GM12878 (cell line): ENCODE measurements at regions not wholly inside any gene's neighbourhood (a gene's known extent, or its start where the extent isn't known, plus 50 kb on each side); places are given as distances from the start of the nearest gene placed in this dataset.

Experiments
- ATF7 ChIP-seq: fragments of 450-650 bp; IDR thresholded peaks from 2 replicates; pipeline ENCODE4 v1.6.1; 2016; ENCODE audit warnings: low read depth, mild to moderate bottlenecking
- EZH2 ChIP-seq: IDR thresholded peaks from 2 replicates; pipeline ENCODE4 v1.6.1; 2012; ENCODE audit warnings: low read depth, mild to moderate bottlenecking, control low read depth, inconsistent platforms, low read length, borderline replicate concordance; ENCODE audit not compliant: control insufficient read depth
- HDAC6 ChIP-seq: fragments of 200-600 bp; sonication (generic); IDR thresholded peaks from one replicate; pipeline ENCODE4 v1.8.0; 2017; ENCODE audit warnings: antibody characterized with exemption; ENCODE audit not compliant: unreplicated experiment
- SIN3A ChIP-seq: IDR thresholded peaks from 2 replicates; pipeline ENCODE4 v1.6.1; 2012; ENCODE audit warnings: low read depth, low read length, improper control_type of control experiment
- TF ChIP-seq, protein P1 (sequence below), 3 experiments: IDR thresholded peaks in 2 of 3; conservative IDR thresholded peaks in 1 of 3; 2 replicates each; pipeline ENCODE4 v1.5.1; 2011; ENCODE audit warnings: low read depth in 3 of 3, low read length in 3 of 3, mild to moderate bottlenecking in 3 of 3, control low read depth in 2 of 3, moderate library complexity in 2 of 3, inconsistent platforms in 1 of 3, mixed read lengths in 1 of 3; ENCODE audit not compliant: control insufficient read depth in 2 of 3, insufficient read depth in 1 of 3; ENCODE audit errors: extremely low read depth in 1 of 3

DNA sequence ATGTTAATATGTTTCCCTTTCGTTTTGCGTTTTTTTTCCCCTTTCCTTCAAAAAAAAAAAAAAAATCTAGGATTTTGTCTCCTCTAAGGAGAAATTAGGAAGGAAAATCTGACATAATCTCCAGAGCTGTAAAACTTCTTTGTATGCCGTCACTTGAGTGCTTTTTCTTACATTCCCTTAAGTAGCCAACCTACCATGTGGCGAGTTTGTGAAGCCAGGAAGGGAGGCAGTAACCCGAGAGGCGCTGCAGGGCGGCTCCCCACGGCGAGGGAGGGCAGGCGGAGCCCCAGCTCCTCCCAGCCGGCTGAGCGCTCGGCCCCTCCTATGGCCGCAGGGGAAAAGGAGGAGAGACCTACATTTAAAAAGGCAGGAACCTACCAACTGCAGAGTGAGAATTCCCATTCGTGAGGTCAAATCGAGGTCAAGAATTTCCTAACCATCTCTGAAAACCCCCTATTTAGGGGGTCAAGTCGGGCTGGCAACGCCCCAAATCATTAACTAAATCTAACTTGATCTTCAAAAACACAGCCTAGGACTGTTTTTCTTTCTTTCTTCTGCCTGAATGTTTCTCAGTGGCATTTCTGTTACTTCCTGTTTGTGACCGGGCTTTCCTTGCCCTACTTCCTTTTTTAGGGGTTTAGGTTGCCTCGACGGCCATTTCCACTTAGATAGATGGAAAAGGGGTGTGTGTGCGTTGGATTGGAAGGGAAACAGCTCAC is 345.1 kb upstream of the KLF3 start:
- TF ChIP-seq EZH2 (no peak), SIN3A (no peak), ATF7 (peak; percentile 55), HDAC6 (no peak)
- TF ChIP-seq, protein P1, sequence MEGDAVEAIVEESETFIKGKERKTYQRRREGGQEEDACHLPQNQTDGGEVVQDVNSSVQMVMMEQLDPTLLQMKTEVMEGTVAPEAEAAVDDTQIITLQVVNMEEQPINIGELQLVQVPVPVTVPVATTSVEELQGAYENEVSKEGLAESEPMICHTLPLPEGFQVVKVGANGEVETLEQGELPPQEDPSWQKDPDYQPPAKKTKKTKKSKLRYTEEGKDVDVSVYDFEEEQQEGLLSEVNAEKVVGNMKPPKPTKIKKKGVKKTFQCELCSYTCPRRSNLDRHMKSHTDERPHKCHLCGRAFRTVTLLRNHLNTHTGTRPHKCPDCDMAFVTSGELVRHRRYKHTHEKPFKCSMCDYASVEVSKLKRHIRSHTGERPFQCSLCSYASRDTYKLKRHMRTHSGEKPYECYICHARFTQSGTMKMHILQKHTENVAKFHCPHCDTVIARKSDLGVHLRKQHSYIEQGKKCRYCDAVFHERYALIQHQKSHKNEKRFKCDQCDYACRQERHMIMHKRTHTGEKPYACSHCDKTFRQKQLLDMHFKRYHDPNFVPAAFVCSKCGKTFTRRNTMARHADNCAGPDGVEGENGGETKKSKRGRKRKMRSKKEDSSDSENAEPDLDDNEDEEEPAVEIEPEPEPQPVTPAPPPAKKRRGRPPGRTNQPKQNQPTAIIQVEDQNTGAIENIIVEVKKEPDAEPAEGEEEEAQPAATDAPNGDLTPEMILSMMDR (IDR thresholded peaks at IDR 0.05 in 2 of 3, conservative IDR thresholded peaks at IDR 0.05 in 1 of 3; ENCODE audit: control insufficient read depth in 2 of 3, extremely low read depth in 1 of 3, insufficient read depth in 1 of 3, low read depth in 3 of 3, low read length in 3 of 3): no peak
